ENCODE measurements at regions not wholly inside any gene's neighbourhood (a gene's known extent, or its start where the extent isn't known, plus 50 kb on each side); places are given as distances from the start of the nearest gene placed in this dataset.

DNA sequence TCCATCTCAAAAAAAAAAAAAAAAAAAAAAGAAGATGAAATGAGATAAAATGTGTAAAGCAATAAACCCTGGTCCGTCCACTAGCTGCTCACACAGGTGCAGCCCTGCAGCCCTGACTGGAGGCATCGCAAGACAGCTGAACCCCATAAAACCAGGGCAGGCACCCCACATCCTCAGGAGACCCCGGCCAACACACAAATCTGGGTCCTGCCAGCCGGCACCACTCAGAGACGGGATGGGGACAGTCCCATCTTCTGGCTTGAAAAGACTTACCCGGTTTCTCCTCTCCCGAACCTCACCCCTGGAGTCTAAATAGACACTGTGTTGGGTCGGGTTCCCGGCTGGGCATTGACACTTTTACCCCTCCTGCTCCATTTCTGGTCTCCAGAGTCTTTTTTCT, 52.7 kb upstream of the TNRC6C start:
- TF ChIP-seq NFIC (IDR thresholded peaks at IDR 0.05), result no peak
- TF ChIP-seq, protein P1, sequence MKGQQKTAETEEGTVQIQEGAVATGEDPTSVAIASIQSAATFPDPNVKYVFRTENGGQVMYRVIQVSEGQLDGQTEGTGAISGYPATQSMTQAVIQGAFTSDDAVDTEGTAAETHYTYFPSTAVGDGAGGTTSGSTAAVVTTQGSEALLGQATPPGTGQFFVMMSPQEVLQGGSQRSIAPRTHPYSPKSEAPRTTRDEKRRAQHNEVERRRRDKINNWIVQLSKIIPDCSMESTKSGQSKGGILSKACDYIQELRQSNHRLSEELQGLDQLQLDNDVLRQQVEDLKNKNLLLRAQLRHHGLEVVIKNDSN (IDR thresholded peaks at IDR 0.05), result no peak
- no peak for TF ChIP-seq YY1 (IDR thresholded peaks at IDR 0.05; ENCODE audit: low read depth)
- TF ChIP-seq ZBTB7A (IDR thresholded peaks at IDR 0.05; ENCODE audit: low read depth), result no peak

DNA sequence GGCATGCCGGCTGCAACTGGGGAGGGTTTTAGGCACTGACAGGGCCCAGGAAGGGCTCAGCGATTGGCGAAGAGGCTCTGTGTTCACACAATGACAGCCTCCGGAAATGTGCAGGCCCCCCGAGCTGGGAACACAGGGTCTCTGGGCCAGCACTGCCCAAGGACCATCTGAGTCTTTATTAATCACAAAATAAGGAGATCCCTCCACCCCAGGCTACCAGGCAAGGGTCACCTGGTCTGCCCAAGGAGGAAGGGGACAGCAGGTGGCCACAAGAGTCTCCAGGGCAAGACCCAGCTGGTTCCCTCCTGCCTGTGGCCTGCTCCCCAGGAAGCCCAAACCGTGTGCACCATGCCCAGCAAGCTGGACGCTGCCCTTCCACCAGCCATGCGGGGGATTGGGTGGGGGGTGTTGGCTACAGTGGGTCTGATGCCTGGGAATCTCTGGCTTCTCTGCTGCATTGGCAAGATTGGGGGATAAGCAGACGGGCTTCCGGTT, 52.1 kb upstream of the TNRC6C start:
- TF ChIP-seq, protein P2, sequence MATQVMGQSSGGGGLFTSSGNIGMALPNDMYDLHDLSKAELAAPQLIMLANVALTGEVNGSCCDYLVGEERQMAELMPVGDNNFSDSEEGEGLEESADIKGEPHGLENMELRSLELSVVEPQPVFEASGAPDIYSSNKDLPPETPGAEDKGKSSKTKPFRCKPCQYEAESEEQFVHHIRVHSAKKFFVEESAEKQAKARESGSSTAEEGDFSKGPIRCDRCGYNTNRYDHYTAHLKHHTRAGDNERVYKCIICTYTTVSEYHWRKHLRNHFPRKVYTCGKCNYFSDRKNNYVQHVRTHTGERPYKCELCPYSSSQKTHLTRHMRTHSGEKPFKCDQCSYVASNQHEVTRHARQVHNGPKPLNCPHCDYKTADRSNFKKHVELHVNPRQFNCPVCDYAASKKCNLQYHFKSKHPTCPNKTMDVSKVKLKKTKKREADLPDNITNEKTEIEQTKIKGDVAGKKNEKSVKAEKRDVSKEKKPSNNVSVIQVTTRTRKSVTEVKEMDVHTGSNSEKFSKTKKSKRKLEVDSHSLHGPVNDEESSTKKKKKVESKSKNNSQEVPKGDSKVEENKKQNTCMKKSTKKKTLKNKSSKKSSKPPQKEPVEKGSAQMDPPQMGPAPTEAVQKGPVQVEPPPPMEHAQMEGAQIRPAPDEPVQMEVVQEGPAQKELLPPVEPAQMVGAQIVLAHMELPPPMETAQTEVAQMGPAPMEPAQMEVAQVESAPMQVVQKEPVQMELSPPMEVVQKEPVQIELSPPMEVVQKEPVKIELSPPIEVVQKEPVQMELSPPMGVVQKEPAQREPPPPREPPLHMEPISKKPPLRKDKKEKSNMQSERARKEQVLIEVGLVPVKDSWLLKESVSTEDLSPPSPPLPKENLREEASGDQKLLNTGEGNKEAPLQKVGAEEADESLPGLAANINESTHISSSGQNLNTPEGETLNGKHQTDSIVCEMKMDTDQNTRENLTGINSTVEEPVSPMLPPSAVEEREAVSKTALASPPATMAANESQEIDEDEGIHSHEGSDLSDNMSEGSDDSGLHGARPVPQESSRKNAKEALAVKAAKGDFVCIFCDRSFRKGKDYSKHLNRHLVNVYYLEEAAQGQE (IDR thresholded peaks at IDR 0.05; ENCODE audit: low read depth), result no peak
- TF ChIP-seq, protein P1 (IDR thresholded peaks at IDR 0.05), result no peak
- no peak for TF ChIP-seq YY1 (IDR thresholded peaks at IDR 0.05; ENCODE audit: low read depth)
- TF ChIP-seq TCF12 (IDR thresholded peaks at IDR 0.05; ENCODE audit: low read depth), result no peak
- no peak for TF ChIP-seq TAF1 (IDR thresholded peaks at IDR 0.05; ENCODE audit: low read depth)
- TF ChIP-seq CEBPB (IDR thresholded peaks at IDR 0.05), result no peak
- TF ChIP-seq NFIC (IDR thresholded peaks at IDR 0.05), result no peak

DNA sequence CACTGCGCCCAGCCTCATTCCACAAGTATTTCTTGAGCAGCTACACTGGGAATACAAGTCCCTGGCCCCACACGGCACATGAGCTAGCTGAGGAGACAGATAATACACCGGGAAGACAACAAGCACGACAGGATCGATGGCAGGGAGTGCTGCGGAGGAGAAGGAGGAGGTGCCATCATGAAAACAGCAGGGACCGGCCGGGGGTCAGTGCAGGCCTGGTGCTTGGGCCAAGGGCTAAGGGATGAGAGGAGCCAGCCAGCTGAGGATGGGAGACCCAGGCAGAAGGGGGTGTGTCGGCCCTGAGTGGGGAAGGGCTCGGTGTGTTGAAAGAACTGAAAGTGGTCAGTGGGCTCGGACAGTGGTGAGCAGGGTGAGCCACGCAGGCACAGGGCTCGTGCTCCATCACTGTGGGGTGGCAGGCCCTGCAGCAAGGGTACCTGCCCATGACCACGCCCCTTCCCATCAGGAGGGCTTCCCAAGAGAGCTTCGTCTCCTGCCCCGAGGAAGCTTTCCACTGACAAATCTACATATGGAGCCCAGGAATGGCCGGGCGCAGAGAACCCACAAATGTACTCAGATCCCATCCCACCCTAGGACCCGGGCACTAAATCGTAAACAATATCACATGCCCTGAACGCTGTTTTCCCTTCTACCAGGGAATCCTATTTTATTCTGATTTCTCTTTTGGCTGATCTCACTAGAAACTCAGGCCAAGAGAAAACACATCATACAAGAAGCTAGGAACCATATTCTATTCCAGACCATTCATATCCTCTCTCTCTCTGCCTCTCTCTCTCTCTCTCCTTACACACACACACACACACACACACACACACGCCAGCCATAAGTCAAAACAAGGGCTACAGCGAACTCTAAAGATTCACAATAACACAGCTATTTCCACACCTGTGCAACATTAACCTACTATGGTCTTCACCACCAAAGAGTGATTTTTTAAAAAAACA, 50.7 kb upstream of the TNRC6C start:
- TF ChIP-seq EP300 (IDR thresholded peaks at IDR 0.05; ENCODE audit: borderline replicate concordance) (no peak), EGR1 (IDR thresholded peaks at IDR 0.05) (no peak), TAF1 (IDR thresholded peaks at IDR 0.05; ENCODE audit: low read depth) (no peak), TEAD4 (IDR thresholded peaks at IDR 0.05) (no peak)
- TF ChIP-seq, protein P3, sequence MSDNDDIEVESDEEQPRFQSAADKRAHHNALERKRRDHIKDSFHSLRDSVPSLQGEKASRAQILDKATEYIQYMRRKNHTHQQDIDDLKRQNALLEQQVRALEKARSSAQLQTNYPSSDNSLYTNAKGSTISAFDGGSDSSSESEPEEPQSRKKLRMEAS (IDR thresholded peaks at IDR 0.05), result no peak

DNA sequence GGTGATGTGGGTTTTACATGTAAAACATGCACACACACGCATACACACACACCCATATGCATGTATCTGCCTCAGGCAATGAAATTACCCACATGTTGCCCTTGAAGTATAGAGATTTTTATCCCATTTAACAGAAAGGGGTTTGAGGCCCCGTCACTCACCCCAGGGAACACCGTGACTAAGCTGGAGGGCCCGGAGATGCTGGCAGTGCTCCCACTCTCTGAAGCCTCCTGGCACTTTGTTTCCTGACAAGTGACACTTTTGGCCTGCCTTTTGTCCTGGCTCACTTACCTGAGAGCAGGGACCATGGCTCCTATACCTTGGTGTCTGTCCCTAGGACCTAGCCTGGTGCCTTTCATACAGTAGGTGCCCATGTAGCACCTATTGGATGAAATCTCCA, 50.0 kb upstream of the TNRC6C start:
- TF ChIP-seq NFIC (IDR thresholded peaks at IDR 0.05) (no peak), TCF12 (IDR thresholded peaks at IDR 0.05; ENCODE audit: low read depth) (no peak), CREB1 (IDR thresholded peaks at IDR 0.05; ENCODE audit: low read depth) (no peak), TAF1 (IDR thresholded peaks at IDR 0.05; ENCODE audit: low read depth) (no peak), YY1 (IDR thresholded peaks at IDR 0.05; ENCODE audit: low read depth) (no peak), RAD21 (IDR thresholded peaks at IDR 0.05; ENCODE audit: low read depth) (no peak), FOXM1 (IDR thresholded peaks at IDR 0.05; ENCODE audit: borderline replicate concordance, low read depth) (no peak), EGR1 (IDR thresholded peaks at IDR 0.05) (no peak)
- TF ChIP-seq, protein P2 (IDR thresholded peaks at IDR 0.05; ENCODE audit: low read depth), result no peak
- TF ChIP-seq, protein P3 (IDR thresholded peaks at IDR 0.05), result no peak

All from Ishikawa (cell line).